GM11168 (cell line): ENCODE measurements at regions not wholly inside any gene's neighbourhood (a gene's known extent, or its start where the extent isn't known, plus 50 kb on each side); places are given as distances from the start of the nearest gene placed in this dataset.
"Not testable (repeated sequence)": the region's sequence is repeated elsewhere in the genome, so short reads cannot be mapped to it uniquely, and the experiment has no call there.

ENCODE experiments used
- in situ Hi-C: fragments of 300-500 bp; cut with MboI; formaldehyde crosslinking; loops from one replicate; pipeline ENCODE4 v1.12.0; 2022; ENCODE audit warnings: low sequenced_read_pairs; ENCODE audit not compliant: unreplicated experiment

DNA sequence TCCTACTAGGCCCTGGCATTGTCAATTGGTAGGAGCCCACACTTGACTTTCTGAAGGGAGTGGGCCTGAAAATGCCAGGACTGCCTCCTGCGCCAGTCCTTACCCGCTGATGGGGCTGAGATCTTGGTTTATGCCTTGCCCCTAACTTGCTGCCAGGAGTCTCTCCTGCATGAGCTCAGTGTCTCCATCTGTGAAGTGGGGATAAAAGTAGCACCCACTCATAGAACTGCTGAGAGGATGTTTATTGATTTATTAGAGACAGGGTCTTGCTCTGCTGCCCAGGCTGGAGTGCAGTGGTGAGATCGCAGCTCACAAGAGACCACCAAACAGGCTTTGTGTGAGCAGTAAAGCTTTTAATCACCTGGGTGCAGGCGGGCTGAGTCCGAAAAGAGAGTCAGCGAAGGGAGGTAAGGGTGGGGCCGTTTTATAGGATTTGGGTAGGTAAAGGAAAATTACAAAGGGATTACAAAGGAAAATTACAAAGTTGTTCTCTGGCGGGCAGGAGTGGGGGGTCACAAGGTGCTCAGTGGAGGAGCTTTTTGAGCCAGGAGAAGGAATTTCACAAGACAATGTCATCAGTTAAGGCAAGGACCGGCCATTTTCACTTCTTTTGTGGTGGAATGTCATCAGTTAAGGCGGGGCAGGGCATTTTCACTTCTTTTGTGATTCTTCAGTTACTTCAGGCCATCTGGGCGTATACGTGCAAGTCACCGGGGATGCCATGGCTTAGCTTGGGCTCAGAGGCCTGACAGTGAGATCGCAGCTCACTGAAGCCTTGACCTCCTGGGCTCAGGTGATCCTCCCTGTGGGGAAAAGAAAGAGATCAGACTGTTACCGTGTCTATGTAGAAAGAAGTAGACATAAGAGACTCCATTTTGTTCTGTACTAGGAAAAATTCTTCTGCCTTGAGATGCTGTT lies 93.7 kb downstream of the LSM3 start:
- in situ Hi-C loops = not testable (repeated sequence)

DNA sequence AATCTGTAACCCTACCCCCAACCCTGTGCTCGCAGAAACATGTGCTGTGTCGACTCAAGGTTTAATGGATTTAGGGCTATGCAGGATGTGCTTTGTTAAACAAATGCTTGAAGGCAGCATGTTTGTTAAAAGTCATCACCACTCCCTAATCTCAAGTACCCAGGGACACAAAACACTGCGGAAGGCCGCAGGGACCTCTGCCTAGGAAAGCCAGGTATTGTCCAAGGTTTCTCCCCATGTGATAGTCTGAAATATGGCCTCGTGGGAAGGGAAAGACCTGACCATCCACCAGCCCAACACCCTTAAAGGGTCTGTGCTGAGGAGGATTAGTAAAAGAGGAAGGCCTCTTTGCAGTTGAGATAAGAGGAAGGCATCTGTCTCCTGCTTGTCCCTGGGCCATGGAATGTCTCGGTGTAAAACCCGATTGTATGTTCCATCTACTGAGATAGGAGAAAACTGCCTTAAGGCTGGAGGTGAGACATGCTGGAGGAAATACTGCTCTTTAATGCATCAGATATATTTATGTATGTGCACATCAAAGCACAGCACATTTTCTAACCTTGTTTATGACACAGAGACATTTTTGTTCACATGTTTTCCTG lies 94.4 kb downstream of the LSM3 start:
- in situ Hi-C loops = not testable (repeated sequence)

DNA sequence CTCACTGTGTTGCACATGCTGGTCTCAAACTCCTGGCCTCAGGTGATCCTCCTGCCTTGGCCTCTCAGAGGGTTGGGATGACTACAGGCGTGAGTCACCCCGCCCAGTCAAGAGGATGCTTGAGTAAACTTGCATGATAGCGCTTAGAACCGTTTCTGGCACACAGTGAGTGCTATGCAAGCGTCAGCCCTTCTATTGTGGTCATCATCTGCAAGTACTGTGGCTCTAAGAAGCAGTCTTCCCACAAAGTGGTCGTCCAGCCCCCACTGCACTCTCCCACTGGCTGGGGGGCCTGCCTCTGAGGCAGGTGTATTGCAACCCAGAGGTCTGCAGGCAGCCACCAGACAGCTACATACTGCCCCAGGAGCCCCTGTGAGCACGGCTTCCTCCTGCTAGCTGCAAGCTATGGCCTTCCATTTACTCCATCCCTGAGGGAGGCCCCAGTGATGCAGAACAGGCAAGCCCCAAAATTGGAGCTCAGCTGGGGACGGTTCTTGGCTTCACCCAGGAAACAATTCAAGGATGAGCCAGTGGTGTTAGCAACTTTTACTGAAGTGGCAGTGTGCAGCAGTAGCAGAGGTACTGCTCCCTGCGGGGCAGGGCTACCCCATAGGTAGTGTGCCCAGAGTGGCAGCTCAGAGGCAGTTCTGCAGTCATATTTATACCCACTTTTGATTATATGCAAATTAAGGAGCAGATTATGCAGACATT lies 95.4 kb downstream of the LSM3 start:
- in situ Hi-C loops = no loop called here

DNA sequence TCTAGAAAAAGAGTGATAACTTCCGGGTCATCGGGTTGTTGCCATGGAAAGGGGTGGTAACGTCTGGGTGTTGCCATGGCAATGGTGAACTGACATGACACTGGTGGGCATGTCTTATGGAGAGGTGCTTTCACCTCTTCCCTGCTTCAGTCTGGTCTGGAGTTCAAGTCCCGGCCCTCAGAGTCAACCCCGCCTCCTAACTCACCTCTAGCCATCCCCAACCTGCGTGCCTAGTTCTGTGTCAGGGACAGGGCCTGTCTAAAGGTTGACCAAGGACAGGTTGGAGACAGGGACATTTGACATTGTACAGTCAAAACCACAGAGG lies 96.0 kb downstream of the LSM3 start:
- in situ Hi-C loops = no loop called here

DNA sequence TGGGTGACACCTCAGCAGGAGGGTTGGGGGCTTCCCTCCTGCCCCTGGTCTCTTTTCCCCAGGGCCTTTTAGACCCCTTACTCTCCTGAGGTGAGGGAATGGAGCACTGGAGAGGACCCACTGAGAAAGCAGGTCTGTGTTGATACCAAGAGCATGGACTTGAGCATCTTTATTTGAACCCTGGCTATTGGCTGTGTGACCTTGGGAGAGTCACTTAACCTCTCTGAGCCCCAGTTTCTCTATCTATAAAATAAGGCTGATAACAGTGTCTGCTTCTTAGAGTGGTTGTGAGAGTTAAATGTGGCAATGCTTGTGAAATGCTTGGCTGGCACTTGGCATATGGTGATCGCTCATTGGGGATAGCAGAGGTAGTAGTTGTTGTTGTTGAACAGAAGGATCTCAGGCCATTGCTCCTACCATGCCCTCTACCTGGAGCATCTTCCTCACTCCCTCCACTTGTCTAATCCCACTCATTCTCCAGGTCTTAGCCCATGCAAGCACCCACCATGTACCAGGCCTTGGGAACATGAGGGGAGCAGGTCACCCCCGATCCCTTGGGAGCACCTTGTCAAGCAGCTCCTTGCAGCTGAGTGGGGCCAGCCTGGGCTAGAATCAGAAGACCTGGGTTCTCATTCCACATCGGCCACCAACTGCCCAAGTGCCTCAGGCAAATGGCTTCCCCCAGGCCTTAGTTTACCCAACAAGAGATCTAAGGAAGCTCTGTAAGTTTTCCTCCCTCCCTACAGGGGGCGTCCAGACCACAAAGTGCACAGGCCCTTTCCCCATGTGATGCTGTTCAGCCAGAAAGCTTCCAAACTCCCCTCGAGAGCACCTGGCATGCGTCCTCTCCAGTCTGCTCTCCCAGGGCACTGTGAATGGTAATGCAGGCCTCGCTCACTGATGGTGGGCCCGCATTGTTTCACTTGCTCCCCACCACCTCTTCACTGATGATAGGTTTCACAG lies 96.7 kb downstream of the LSM3 start:
- in situ Hi-C loops = no loop called here

DNA sequence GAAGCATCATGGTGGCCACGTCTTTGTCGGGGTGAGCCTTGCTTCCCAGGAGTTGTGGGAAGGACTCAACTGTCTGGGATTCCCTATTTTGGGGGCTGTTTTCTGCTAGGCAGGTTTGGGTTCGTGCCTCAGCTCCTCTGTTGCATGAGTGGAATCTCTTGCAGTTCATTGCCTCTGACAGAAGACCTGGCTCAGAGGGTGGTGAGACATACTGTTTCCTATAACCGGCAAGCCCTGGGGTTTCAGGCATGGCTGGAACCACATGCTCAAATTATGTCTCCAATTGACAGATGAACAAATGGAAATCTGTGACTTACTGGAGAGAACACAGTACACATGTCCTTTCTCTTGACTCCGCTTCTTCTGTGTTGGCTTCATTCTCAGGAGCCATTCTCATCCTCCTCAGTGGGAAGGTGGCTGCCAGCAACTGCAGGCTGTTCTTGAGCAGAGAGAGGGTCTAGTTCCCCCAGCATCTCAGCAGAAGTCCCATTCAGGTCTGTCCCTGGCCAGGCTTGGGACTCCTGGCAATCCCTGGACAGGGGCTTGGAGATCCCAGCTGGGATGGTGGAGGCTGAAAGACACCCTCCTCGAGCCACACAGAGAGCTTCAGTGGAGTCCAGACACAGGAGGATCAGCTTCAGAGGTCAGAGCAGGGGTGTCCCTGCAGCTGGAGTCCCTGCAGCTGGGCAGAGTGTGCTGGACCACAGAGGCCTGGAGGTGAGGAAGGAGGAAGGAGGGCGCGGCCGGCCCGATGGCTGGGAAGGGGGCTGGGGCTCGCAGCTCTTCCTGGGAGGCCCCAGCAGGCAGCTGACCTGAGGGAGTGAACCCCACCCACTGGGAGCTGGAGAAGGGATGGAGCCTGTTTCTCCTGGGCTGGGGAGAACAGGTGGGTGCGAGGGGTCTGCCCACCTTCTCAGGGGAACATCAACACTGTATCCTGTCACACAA lies 97.6 kb downstream of the LSM3 start:
- in situ Hi-C loops = no loop called here

DNA sequence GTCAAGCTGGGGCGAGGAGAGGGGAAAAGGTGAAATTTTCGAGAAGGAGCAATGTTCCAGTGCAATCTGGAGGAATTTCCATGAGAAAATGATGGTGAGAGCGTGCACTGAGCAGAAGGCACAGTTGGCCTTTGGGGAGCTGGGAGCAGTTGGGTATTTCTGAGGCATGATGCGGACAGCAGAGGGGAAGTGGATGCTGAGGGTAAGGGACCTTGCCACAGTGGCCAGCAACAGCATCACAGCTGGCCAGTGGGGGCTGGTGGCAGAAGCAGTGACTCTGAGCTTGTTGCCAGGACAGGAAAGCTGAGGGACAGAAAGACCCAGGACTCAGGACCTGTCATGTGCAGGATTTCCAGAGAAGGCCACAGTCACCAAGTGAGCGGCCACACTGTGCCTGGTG lies 98.9 kb downstream of the LSM3 start:
- in situ Hi-C loops = no loop called here

DNA sequence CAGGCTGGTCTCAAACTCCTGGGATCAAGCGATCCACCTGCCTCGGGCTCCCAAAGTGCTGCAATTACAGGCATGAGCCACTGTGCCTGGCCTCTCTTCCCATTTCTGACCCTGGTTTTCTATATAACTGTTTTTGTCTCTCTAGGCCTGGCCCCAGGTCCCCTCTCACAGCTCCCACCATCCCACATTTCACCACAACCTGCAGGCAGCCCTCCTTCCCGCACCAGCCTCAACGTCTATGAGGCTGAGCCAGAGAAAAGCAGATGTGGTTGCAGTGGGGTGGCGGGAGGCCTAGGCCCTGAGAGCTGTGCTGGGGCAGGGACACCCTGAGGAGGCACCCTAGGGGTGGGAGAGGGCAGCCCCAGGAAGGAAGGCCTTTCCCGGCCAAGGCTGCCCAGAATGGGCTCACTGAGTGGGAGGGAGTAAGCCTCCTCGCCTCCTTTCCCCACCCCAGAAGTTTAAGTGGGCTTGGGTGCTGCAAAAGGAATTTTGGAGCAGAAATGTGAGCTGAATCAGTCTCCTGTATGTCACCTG lies 99.7 kb downstream of the LSM3 start:
- in situ Hi-C loops = no loop called here

DNA sequence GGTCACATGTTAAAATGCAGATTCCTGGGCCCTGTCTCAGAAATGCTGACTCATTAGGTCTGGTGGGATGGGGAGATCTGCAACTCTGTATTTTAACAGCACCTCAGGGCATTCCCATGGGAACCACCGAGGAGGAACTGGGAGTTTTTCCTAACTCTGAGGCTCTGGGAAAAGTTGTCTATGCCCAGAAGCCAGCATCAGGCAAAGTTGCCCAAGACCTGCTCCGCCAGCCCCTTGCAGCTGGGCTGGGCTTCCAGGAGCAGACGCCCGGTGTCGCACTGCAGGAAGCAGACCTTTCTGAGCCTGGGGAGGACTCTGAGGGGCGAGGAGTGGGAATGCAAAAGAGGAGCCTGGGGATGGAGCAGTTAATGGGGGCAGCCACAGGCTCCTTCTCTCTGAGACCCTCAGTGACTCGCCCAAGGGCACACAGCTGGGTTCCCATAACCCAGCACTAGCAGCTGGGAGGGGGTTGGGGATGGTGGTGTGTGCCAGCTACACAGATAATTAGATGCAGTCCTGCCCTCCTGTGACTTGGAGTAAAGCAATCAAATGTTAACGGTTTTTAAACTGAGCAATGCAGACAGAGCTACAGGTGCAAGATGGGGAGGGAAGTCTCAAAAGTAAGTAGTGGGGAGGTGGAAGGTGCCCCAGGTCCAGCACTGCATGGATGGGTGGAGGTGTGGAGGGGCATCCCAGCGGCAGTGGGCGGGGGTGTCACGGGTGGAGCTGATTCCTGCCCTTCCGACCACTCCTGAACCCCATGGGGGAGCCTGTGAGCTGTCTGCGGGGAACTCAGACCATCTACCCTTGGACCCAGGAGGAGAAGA lies 100.4 kb downstream of the LSM3 start:
- in situ Hi-C loops = no loop called here

DNA sequence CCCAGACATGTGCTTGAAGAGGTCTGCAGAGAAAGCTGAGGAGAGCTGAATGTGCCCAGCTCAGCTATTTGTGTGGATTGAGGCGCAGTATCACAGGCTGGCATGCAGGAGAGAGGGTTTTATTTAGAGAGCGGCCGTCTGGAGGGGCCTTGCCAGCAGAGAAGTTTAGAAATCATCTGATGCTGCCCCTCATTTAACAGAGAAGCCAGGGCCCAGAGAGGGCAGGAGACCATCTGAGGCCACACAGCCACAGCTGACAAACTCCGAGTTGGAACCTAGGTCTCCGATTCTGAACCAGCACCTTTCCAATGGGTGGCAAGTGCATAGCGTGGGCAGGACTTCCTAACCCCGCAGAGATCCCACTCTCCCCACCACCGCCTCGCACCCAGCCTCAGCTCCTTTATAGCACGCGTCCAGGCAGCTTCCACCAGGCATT lies 101.0 kb downstream of the LSM3 start:
- in situ Hi-C loops = no loop called here

DNA sequence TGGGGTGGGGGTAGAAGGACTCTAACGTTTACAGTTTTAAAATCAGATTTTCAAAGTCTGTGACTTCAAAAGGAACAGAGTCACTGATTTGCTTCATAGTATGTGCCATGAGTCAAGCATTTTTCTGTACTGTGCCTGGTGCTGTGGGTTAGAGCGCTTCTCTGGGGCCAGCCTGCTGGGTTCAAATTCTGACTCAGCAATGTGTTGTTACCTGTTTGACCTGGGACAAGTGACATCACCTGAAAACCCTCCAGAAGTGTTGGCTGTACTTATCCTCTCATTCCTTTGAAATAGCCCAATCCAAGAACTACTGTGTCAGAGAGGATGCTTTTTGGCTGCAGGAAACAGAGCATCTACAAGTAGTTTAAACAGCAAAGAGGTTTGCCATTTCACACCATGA lies 101.7 kb downstream of the LSM3 start:
- in situ Hi-C loops = no loop called here

DNA sequence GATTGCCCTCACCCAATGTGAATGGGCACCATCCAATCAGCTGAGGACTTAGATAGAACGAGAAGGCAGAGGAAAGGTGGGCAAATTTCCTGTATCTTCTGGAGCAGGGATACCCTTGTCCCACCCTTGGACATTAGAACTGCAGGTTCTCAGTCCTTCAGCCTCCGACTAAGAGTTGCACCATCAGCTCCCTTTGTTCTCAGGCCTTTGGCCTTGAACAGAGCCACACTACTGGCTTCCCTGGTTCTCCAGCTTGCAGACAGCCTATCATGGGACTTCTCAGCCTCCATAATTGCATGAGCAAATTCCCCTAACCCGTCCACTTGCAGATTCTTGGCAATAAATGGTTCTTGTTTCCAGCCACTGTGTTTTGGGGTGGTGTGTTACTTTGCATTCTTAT lies 102.4 kb downstream of the LSM3 start:
- in situ Hi-C loops = no loop called here

DNA sequence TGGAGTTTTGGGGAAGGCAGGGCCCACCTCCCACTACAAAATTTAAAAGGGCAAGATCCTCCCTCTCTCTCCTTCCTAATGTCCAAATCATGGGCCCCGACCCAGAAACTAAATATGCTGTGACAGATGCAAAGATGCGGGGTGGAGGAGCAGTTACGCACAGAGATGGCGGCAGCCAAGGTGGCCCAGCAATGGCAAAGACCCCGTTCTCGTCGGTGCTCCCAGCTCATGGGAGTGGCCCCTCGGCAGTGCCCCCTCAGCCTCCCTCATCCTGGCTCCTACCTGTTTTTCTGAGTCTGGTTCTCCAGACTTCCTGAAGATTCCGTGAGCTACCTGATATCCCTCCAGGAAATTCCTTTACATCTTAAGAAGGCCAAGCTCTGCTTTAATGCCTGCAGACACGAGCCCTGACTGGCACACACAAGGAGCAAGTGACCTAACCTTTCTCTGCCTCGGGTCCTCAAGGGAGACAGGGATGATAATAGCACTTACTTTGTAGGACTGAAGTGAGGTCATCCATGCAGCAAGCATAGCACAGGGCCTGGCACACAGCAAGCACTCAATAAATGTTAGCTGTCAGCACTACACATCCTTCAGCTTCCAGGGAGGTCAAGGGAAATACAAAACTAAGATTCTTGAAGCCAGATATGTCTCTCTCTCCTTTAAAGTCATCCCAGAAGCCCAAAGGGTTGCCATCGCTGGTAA lies 103.5 kb downstream of the LSM3 start:
- in situ Hi-C loops = no loop called here

DNA sequence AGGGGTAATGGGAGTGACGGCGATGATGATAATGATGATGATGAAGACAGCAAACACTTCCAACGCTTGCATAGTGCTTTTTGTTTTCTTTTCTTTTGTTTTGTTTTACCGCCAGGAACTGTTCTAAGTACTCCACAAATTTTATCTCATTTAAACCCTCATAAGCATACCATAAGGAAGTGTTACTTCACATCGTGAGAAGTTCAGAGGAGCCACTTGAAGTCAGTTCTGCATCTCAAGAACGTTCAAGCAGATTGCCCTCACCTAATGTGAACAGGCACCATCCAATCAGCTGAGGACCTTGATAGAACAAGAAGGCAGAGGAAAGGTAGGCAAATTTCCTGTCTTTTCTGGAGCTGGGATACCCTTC lies 104.1 kb downstream of the LSM3 start:
- in situ Hi-C loops = no loop called here

DNA sequence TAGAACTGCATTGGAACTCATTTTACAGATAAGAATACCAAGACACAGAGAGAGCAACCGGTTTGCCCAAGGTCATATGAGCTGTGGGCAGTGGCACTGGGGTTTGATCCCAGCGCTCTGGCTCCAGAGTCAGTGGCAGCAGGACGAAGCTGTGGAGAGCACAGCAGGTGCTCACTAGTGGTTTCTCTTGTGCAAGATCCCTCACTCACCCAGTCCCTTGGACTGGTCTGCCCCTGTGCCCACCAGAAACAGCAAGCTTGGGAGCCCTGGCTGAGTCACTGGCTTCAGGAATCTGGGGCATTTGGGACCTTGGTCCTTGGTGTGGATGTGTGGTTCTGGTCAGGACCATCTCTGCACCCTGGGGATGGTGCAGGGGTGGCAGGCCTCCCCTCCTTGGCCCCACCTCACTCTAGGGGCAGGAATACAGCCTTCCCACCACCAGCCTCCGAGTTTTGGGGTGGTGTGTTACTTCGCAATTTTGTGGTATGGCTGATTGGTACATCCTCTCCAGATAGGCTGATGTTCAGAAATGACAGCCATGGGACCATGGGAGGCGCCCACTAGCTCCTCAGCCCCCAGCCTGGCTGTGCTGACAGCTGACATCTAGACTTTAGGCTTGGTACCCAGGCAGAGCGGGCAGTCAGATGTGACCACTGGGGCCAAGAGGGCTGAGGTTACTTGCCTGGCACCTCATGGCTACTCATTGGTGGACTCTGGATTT lies 104.6 kb downstream of the LSM3 start:
- in situ Hi-C loops = no loop called here

DNA sequence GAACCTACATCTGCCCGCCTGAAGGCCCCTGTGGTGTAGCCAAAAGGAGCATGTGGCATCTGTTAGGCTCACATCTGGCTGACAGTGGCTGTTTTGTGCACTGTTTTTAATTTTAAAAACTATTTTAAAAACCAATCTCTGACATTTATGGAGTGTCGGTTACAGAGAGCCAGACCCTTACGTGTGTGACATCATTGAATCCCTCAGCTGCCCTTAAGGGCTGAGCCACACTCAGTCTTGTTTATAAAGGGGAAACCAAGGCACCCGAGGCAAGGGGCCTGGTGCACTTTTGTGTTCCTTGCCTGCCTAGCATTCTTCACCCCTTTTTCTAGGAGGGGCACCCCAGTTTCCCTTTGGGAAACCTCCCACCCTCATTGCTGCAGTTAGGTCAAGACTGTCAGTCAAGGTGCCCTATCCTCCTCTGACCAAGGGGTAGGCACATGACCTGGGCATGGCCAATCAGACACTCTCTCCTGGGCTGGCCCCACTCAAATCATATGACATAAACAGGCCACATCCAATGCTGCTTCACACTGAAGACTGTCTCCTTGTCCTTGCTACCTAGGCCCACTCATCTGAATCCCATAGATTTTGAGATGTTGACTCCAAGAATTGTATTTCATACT lies 105.3 kb downstream of the LSM3 start:
- in situ Hi-C loops = no loop called here
